ENCODE measurements at regions not wholly inside any gene's neighbourhood (a gene's known extent, or its start where the extent isn't known, plus 50 kb on each side); places are given as distances from the start of the nearest gene placed in this dataset.

GRCh38 chr12:93202688-93203087, 175.0 kb upstream of the NUDT4 start:
- H3K4me1 ChIP-seq (ENCODE audit: control insufficient read depth, insufficient read depth, low read length), result peaks cover 11% of the 10 kb centered on the region
- CTCF ChIA-PET, result no interaction called here

DNA sequence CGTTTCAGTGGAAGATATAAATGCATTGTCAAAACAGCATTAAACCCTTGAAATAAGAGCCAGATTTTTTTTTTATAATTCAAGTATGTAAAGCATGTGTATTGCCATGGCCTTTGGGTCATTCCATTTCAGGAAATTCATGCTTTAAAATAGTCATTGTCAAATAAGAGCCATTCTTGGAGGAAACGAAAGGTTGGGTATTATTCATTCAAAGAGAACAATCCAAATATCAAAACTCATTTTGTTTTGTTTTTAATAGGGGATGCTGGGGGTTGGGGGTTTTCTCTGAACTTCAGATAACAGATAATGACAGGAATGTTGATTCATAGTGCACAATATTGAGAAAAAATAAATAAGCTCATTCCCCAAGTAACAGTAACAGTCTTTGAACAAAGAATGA, 174.4 kb upstream of the NUDT4 start:
- POLR2A ChIA-PET, result no interaction called here
- CTCF ChIA-PET, result interaction anchor here (0.6 to 1.0 kb wide), 2 partner anchors 212 to 216 kb away, joined by 4 read pairs; no protein-coding TSS in a partner anchor
- TF ChIP-seq GLI4 (tag by site-specific recombination; IDR thresholded peaks at IDR 0.05) (no peak), ZNF548 (tag by site-specific recombination; IDR thresholded peaks at IDR 0.05) (no peak), ZNF501 (tag by site-specific recombination; IDR thresholded peaks at IDR 0.05) (no peak), RBAK (tag by site-specific recombination; IDR thresholded peaks at IDR 0.05) (no peak)

More at GRCh38 chr12:93202688-93203087, 175.0 kb upstream of the NUDT4 start:
- Histone ChIP-seq H3K27ac (ENCODE audit: extremely low read depth, low read depth, low read length) (no peak overlapping the region), H3K4me3 (ENCODE audit: low read depth, low read length) (no peak overlapping the region), H3K9me3 (ENCODE audit: control insufficient read depth, insufficient read depth, low read depth, low read length) (no peaks in the 10 kb centered on the region), H3K36me3 (ENCODE audit: control insufficient read depth in 2 of 2, insufficient read depth in 1 of 2, low read length in 2 of 2) (no peaks in the 10 kb centered on the region)
- no peak for TF ChIP-seq PRDM1 (tag by site-specific recombination; IDR thresholded peaks at IDR 0.05)
- TF ChIP-seq, protein P1, sequence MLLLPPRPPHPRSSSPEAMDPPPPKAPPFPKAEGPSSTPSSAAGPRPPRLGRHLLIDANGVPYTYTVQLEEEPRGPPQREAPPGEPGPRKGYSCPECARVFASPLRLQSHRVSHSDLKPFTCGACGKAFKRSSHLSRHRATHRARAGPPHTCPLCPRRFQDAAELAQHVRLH (tag by site-specific recombination; IDR thresholded peaks at IDR 0.05), result no peak
- no peak for TF ChIP-seq ZNF114 (tag by site-specific recombination; IDR thresholded peaks at IDR 0.05)
- TF ChIP-seq ZNF610 (tag by site-specific recombination; IDR thresholded peaks at IDR 0.05; ENCODE audit: borderline replicate concordance), result no peak
- TF ChIP-seq ZNF366 (tag by site-specific recombination; conservative IDR thresholded peaks at IDR 0.05), result peak; percentile 80
- no peak for TF ChIP-seq ZNF521 (tag by site-specific recombination; IDR thresholded peaks at IDR 0.05)
- POLR2A ChIA-PET, result interaction anchor here (0.5 to 0.8 kb wide), 2 partner anchors 46 to 80 kb away, joined by 3 to 7 read pairs; no protein-coding TSS in a partner anchor

DNA sequence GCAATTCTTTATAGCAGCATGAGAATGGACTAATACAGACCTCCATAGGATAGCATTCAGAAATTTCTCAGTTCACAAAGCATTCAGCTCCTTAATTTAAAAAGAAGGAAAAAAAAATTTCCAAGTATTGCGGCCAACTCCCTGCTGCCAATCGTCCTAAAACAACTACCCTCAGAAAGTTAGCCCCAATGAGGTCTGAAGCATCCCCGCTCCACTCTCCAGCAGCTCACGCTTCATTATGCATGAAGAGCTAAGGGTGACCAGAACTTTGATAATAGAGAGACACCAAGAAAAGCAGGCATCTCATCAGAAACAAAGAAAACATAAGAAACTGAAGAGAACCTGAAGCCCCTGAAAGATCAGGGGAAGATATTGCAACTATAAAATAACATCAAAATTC, 172.8 kb upstream of the NUDT4 start:
- no peak overlapping the region for H3K4me3 ChIP-seq (ENCODE audit: low read depth, low read length)
- H3K36me3 ChIP-seq (ENCODE audit: control insufficient read depth in 2 of 2, insufficient read depth in 1 of 2, low read length in 2 of 2), result no peaks in the 10 kb centered on the region
- H3K9me3 ChIP-seq (ENCODE audit: control insufficient read depth, insufficient read depth, low read depth, low read length), result no peaks in the 10 kb centered on the region
- H3K4me1 ChIP-seq (ENCODE audit: control insufficient read depth, insufficient read depth, low read length), result peaks cover 7% of the 10 kb centered on the region; the same call in 1 of the 2 replicates
- H3K27ac ChIP-seq (ENCODE audit: extremely low read depth, low read depth, low read length), result no peak overlapping the region
- ChIA-PET POLR2A (interaction anchor here (0.7 kb wide), 1 partner anchor 77 kb away, joined by 5 read pairs; no protein-coding TSS in a partner anchor), CTCF (no interaction called here)
- no peak for TF ChIP-seq ZNF280C (tag by site-specific recombination; IDR thresholded peaks at IDR 0.05)
- TF ChIP-seq, protein P2, sequence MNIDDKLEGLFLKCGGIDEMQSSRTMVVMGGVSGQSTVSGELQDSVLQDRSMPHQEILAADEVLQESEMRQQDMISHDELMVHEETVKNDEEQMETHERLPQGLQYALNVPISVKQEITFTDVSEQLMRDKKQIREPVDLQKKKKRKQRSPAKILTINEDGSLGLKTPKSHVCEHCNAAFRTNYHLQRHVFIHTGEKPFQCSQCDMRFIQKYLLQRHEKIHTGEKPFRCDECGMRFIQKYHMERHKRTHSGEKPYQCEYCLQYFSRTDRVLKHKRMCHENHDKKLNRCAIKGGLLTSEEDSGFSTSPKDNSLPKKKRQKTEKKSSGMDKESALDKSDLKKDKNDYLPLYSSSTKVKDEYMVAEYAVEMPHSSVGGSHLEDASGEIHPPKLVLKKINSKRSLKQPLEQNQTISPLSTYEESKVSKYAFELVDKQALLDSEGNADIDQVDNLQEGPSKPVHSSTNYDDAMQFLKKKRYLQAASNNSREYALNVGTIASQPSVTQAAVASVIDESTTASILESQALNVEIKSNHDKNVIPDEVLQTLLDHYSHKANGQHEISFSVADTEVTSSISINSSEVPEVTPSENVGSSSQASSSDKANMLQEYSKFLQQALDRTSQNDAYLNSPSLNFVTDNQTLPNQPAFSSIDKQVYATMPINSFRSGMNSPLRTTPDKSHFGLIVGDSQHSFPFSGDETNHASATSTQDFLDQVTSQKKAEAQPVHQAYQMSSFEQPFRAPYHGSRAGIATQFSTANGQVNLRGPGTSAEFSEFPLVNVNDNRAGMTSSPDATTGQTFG (tag by site-specific recombination; IDR thresholded peaks at IDR 0.05; ENCODE audit: borderline replicate concordance), result no peak
- no peak for TF ChIP-seq ZNF175 (tag by site-specific recombination; IDR thresholded peaks at IDR 0.05)
- no peak for TF ChIP-seq ZNF677 (tag by site-specific recombination; IDR thresholded peaks at IDR 0.05)
- TF ChIP-seq, protein P3, sequence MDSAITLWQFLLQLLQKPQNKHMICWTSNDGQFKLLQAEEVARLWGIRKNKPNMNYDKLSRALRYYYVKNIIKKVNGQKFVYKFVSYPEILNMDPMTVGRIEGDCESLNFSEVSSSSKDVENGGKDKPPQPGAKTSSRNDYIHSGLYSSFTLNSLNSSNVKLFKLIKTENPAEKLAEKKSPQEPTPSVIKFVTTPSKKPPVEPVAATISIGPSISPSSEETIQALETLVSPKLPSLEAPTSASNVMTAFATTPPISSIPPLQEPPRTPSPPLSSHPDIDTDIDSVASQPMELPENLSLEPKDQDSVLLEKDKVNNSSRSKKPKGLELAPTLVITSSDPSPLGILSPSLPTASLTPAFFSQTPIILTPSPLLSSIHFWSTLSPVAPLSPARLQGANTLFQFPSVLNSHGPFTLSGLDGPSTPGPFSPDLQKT (IDR thresholded peaks at IDR 0.05; ENCODE audit: borderline replicate concordance, low read depth, low read length), result no peak
- TF ChIP-seq WT1 (tag by site-specific recombination; IDR thresholded peaks at IDR 0.05), result no peak
- no peak for TF ChIP-seq ZBTB44 (tag by site-specific recombination; IDR thresholded peaks at IDR 0.05)
- TF ChIP-seq ZNF514 (tag by site-specific recombination; IDR thresholded peaks at IDR 0.05), result no peak
- TF ChIP-seq YY1 (tag by site-specific recombination; IDR thresholded peaks at IDR 0.05), result no peak
- TF ChIP-seq ZNF76 (tag by site-specific recombination; IDR thresholded peaks at IDR 0.05; ENCODE audit: borderline replicate concordance, low read depth), result no peak
- TF ChIP-seq, protein P4, sequence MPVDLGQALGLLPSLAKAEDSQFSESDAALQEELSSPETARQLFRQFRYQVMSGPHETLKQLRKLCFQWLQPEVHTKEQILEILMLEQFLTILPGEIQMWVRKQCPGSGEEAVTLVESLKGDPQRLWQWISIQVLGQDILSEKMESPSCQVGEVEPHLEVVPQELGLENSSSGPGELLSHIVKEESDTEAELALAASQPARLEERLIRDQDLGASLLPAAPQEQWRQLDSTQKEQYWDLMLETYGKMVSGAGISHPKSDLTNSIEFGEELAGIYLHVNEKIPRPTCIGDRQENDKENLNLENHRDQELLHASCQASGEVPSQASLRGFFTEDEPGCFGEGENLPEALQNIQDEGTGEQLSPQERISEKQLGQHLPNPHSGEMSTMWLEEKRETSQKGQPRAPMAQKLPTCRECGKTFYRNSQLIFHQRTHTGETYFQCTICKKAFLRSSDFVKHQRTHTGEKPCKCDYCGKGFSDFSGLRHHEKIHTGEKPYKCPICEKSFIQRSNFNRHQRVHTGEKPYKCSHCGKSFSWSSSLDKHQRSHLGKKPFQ (tag by site-specific recombination; IDR thresholded peaks at IDR 0.05), result no peak
- no peak for TF ChIP-seq ZNF626 (tag by site-specific recombination; IDR thresholded peaks at IDR 0.05)

More for the DNA sequence above, 174.4 kb upstream of the NUDT4 start:
- H3K4me1 ChIP-seq (ENCODE audit: control insufficient read depth, insufficient read depth, low read length), result peaks cover 11% of the 10 kb centered on the region
- H3K9me3 ChIP-seq (ENCODE audit: control insufficient read depth, insufficient read depth, low read depth, low read length), result no peaks in the 10 kb centered on the region
- H3K27ac ChIP-seq (ENCODE audit: extremely low read depth, low read depth, low read length), result no peak overlapping the region
- no peak overlapping the region for H3K4me3 ChIP-seq (ENCODE audit: low read depth, low read length)
- H3K36me3 ChIP-seq (ENCODE audit: control insufficient read depth in 2 of 2, insufficient read depth in 1 of 2, low read length in 2 of 2), result no peaks in the 10 kb centered on the region

Data from HEK293 (cell line).